ENCODE measurements at regions not wholly inside any gene's neighbourhood (a gene's known extent, or its start where the extent isn't known, plus 50 kb on each side); places are given as distances from the start of the nearest gene placed in this dataset.

GRCh38 chr2:208819190-208819589 lies 412.6 kb downstream of the PTH2R start:
- no peak overlapping the region for H2AFZ ChIP-seq (ENCODE audit: low read depth)
- TF ChIP-seq CTCF (conservative IDR thresholded peaks at IDR 0.05; ENCODE audit: low read depth, low read length), result no peak

GRCh38 chr2:208820014-208820688 lies 413.6 kb downstream of the PTH2R start:
- H3K79me2 ChIP-seq (ENCODE audit: insufficient read depth, low read depth), result no peaks in the 10 kb centered on the region
- no peaks in the 10 kb centered on the region for H4K20me1 ChIP-seq (ENCODE audit: insufficient read depth)
- peak; percentile 48; the same call in 1 of the 2 replicates for TF ChIP-seq CTCF (conservative IDR thresholded peaks at IDR 0.05; ENCODE audit: low read depth, low read length)
- H3K36me3 ChIP-seq (ENCODE audit: insufficient read depth), result no peaks in the 10 kb centered on the region
- no peaks in the 10 kb centered on the region for H3K27me3 ChIP-seq (ENCODE audit: insufficient read depth, low read depth)
- no peak overlapping the region for H3K27ac ChIP-seq
- no peak overlapping the region for H3K4me2 ChIP-seq
- no peak overlapping the region for H3K4me3 ChIP-seq (IDR thresholded peaks at IDR 0.05; ENCODE audit: insufficient read depth, low read depth, low read length)
- H3K4me1 ChIP-seq (ENCODE audit: low read depth, poor library complexity, severe bottlenecking), result peaks cover 5% of the 10 kb centered on the region
- H2AFZ ChIP-seq (ENCODE audit: low read depth), result no peak overlapping the region
- no peak overlapping the region for H3K9ac ChIP-seq

More at GRCh38 chr2:208819190-208819589, 412.6 kb downstream of the PTH2R start:
- no peak overlapping the region for H3K9ac ChIP-seq
- H3K79me2 ChIP-seq (ENCODE audit: insufficient read depth, low read depth), result no peaks in the 10 kb centered on the region
- no peaks in the 10 kb centered on the region for H4K20me1 ChIP-seq (ENCODE audit: insufficient read depth)
- no peaks in the 10 kb centered on the region for H3K36me3 ChIP-seq (ENCODE audit: insufficient read depth)
- no peaks in the 10 kb centered on the region for H3K27me3 ChIP-seq (ENCODE audit: insufficient read depth, low read depth)
- H3K4me3 ChIP-seq (IDR thresholded peaks at IDR 0.05; ENCODE audit: insufficient read depth, low read depth, low read length), result no peak overlapping the region
- peaks cover 5% of the 10 kb centered on the region for H3K4me1 ChIP-seq (ENCODE audit: low read depth, poor library complexity, severe bottlenecking)
- no peak overlapping the region for H3K27ac ChIP-seq
- H3K4me2 ChIP-seq, result no peak overlapping the region

GRCh38 chr2:208827109-208827508 lies 420.5 kb downstream of the PTH2R start:
- Histone ChIP-seq H2AFZ (ENCODE audit: low read depth) (no peak overlapping the region), H3K79me2 (ENCODE audit: insufficient read depth, low read depth) (no peaks in the 10 kb centered on the region), H3K36me3 (ENCODE audit: insufficient read depth) (no peaks in the 10 kb centered on the region), H3K4me1 (ENCODE audit: low read depth, poor library complexity, severe bottlenecking) (no peaks in the 10 kb centered on the region), H3K4me2 (no peak overlapping the region), H4K20me1 (ENCODE audit: insufficient read depth) (no peaks in the 10 kb centered on the region), H3K9ac (no peak overlapping the region), H3K4me3 (IDR thresholded peaks at IDR 0.05; ENCODE audit: insufficient read depth, low read depth, low read length) (no peak overlapping the region), H3K27me3 (ENCODE audit: insufficient read depth, low read depth) (no peaks in the 10 kb centered on the region), H3K27ac (no peak overlapping the region)
- no peak for TF ChIP-seq CTCF (conservative IDR thresholded peaks at IDR 0.05; ENCODE audit: low read depth, low read length)

GRCh38 chr2:208827549-208828221 lies 421.1 kb downstream of the PTH2R start:
- Histone ChIP-seq H3K79me2 (ENCODE audit: insufficient read depth, low read depth) (no peaks in the 10 kb centered on the region), H3K27me3 (ENCODE audit: insufficient read depth, low read depth) (no peaks in the 10 kb centered on the region), H3K9ac (no peak overlapping the region), H3K27ac (no peak overlapping the region), H3K4me2 (no peak overlapping the region), H3K4me3 (IDR thresholded peaks at IDR 0.05; ENCODE audit: insufficient read depth, low read depth, low read length) (no peak overlapping the region), H3K36me3 (ENCODE audit: insufficient read depth) (no peaks in the 10 kb centered on the region), H2AFZ (ENCODE audit: low read depth) (no peak overlapping the region), H3K4me1 (ENCODE audit: low read depth, poor library complexity, severe bottlenecking) (no peaks in the 10 kb centered on the region), H4K20me1 (ENCODE audit: insufficient read depth) (no peaks in the 10 kb centered on the region)
- TF ChIP-seq CTCF (conservative IDR thresholded peaks at IDR 0.05; ENCODE audit: low read depth, low read length), result no peak
